ENCODE measurements at regions not wholly inside any gene's neighbourhood (a gene's known extent, or its start where the extent isn't known, plus 50 kb on each side); places are given as distances from the start of the nearest gene placed in this dataset.
"Not testable (repeated sequence)": the region's sequence is repeated elsewhere in the genome, so short reads cannot be mapped to it uniquely, and the experiment has no call there.

GRCh38 chr3:135636596-135636995 lies 328.9 kb upstream of the PPP2R3A start:
- DNase-seq (ENCODE audit: low read depth in 3 of 3) = no peak

GRCh38 chr3:135637013-135637412 lies 328.5 kb upstream of the PPP2R3A start:
- no peak for DNase-seq (ENCODE audit: low read depth in 3 of 3)

DNA sequence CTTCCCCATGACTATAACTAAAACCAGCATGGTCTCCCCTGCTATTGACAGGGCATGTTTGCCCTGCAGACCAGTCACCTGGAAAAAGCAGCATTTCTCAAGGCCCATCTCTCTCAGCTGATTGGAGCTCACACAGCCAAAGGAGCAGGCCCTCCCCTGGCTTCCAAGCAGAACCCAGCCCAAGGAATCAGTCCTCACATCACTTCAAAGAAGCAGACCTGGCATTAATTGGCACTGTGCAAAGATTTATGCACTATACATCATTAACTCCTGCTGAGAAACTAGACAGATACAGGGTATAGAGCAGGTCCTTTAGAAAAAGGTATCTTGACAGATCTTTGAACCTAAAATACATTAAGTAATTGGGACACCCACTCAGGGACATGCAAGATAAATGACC lies 323.8 kb upstream of the PPP2R3A start:
- no peak for DNase-seq (ENCODE audit: low read depth in 3 of 3)

GRCh38 chr3:135645541-135645940 lies 320.0 kb upstream of the PPP2R3A start:
- DNase-seq (ENCODE audit: low read depth in 3 of 3) = no peak

GRCh38 chr3:135646873-135647272 lies 318.7 kb upstream of the PPP2R3A start:
- no peak for DNase-seq (ENCODE audit: low read depth in 3 of 3)

DNA sequence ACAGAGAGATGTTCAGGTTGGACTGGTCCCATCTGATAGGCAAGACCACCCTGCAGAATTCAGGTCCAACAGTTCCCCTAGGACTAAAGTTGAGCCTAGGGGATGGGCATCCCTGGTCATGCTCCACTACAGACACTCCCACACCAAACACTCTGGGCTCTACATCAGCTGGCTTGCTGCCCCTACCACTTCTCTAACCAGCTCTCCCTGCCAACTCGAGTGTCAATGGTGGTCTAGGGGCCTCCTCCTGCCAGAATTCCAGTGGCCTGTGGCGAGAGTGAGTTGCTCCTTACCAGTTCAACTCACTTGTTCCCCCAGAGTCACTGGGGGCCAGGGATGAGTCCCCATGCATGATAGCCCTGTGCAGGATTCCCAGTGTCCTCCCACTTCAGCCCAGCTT lies 316.2 kb upstream of the PPP2R3A start:
- no peak for DNase-seq (ENCODE audit: low read depth in 3 of 3)

DNA sequence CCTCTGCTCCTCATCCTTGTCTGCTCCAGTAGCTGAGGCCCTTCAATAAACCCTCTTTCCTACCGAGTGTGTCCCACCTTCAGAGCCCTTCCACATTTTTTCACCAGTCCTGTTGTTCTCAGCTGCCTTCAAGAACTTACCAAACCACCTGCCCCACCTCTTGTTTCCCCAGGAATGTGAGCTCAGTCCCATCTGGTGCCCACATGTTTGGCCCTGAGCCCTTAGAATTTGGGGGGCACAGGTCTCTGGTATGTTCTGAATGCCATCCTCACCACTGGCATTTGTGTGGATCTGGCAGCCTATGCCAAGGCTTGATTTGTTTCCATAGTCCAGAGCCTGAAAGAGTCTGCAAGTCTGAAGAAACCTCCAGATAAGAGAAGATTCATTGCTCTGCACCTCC lies 315.2 kb upstream of the PPP2R3A start:
- no peak for DNase-seq (ENCODE audit: low read depth in 3 of 3)

DNA sequence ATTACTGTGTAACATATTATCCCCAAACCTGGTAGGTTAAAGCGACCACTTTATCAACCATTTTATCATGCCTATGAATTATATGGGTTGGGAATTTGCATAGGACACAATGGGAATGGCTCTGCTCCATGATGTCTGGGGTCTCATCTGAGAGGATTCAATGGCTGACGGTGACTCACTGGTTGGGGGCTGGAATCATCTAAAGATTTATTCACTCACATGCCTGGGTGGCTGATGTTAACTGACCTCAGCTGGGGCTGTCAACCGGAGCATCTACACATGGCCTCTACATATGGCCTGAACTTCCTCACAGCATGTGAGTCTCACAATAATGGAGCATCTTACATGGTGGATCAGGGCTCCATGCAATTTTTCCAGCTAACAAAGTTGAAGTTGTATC lies 313.1 kb upstream of the PPP2R3A start:
- DNase-seq (ENCODE audit: low read depth in 3 of 3) = no peak

DNA sequence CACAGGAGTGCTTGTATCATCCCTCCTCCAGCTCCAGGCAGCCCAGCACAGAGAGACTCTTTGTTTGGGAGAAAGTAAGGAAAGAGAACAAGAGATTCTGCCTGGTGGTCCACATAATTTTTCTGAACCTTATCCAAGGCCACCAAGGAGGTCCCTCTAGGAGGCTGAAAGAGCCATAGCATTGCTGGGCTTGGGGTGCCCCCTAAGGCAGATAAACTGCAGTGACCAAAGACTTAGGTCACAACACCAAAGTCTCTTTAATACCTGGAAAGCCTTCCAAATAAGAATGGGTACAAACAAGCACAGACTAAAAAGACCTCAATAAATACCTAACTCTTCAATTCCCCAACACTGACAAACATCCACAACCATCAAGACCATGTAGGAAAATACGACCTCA lies 310.2 kb upstream of the PPP2R3A start:
- no peak for DNase-seq (ENCODE audit: low read depth in 3 of 3)

DNA sequence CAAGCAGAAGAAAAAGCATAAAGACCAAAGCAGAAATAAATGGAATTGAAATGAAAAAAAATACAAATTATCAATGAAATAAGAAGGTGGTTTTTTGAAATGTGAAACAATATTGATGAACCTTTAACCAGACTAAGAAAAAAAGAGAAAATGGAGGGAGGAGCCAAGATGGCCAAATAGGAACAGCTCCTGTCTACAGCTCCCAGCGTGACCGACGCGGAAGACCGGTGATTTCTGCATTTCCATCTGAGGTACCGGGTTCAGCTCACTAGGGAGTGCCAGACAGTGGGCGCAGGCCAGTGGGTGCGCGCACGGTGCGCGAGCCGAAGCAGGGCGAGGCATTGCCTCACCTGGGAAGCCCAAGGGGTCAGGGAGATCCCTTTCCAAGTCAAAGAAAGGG lies 307.1 kb upstream of the PPP2R3A start:
- not testable (repeated sequence) for DNase-seq (ENCODE audit: low read depth in 3 of 3)

DNA sequence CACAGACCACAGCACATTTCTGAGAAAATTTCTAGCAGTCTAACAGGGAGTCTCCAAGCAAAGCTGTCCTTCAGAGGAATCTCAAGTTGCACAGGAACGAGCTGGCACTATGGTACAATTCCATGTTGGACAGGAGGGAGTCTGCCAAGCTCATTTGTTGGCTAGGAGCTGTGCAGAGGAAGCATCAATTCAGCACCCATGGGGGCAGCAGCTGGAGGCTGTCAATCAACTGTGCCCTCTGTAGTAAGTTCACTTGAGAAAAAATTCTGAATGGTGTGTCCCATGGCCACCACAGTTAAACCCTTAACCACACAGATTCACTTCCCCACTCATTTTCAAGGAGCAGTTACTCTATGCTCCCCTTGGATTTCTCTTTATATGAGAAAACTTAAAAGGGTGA lies 298.5 kb upstream of the PPP2R3A start:
- DNase-seq (ENCODE audit: low read depth in 3 of 3) = no peak

GRCh38 chr3:135674508-135674907 lies 291.0 kb upstream of the PPP2R3A start:
- no peak for DNase-seq (ENCODE audit: low read depth in 3 of 3)

- DNase-seq (ENCODE audit: low read depth in 3 of 3) = no peak
These were observed 287.1 kb upstream of the PPP2R3A start for GRCh38 chr3:135678386-135678785.

DNA sequence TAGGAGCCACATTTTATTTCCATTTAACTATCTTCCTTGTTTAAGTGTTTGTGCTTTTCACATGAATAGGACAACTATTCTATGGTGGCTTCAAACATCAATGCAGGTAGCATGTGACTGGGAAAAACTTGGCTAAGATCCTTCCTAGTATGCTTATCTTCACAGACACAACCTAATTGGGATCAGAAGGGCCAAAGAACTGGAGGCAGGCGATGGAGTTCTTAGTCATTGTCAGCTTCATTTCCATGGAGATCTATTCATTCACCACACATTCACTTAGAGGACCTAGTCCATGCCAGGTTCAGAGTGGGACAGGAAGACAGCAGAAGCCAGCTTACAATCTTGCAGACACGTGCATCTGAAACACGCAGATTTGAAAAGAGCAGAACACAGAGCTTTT lies 277.5 kb upstream of the PPP2R3A start:
- no peak for DNase-seq (ENCODE audit: low read depth in 3 of 3)

DNA sequence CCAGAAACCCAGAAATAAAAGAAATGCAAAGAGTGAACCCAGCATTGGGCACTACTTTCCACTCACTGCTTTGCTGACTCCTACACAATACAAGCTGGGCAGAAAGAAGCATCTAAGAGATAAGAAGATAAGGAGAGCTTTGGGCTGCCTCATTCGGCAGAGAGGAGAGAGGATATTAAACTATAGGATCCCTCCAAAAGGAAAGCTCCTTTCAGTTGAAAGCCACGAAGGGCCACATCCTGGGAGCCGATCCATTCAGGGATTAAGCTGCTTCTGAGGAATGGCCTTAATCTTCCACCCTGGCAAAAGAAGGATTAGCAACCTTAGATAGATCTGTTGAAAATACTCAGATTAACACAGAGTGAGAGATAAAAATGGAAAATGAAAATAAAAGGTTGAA lies 274.9 kb upstream of the PPP2R3A start:
- DNase-seq (ENCODE audit: low read depth in 3 of 3) = no peak

GRCh38 chr3:135691240-135691639 lies 274.3 kb upstream of the PPP2R3A start:
- DNase-seq (ENCODE audit: low read depth in 3 of 3) = no peak

DNA sequence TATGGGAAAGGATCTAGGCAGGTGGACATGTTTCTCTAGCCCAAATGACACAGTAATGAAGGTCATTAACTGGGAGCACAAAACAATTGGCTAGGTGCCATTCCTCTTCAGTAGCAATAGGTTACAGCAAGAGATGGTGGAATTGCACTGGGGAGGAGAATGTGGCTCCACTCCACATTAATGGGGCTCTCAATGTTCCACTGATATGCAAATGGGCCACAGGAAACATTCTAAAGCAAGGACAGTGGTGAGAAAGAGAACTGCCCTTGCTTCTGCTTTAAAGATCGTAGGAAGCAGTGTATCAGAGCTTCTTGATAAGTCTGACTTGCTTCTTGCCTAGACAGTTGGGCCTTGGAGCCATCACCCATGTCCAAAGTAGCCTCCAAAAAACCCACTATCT lies 271.4 kb upstream of the PPP2R3A start:
- no peak for DNase-seq (ENCODE audit: low read depth in 3 of 3)

DNA sequence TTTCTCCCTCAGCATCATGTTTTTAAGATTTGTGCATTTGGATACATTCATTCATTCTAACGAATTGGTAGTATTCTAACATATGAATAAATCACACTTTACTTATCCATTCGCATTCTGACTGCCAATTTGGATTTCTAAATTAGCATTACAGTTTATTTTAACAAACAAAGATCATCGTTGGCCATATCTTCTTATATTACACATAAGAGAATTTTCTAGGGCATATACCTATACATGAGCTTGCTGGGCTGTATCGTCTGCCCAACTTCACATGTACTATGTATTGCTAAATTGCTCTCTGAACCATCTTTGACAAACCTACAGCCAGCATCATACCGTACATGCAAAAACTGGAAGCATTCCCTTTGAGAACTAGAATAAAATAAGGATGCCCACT lies 265.8 kb upstream of the PPP2R3A start:
- DNase-seq (ENCODE audit: low read depth in 3 of 3) = no peak

DNA sequence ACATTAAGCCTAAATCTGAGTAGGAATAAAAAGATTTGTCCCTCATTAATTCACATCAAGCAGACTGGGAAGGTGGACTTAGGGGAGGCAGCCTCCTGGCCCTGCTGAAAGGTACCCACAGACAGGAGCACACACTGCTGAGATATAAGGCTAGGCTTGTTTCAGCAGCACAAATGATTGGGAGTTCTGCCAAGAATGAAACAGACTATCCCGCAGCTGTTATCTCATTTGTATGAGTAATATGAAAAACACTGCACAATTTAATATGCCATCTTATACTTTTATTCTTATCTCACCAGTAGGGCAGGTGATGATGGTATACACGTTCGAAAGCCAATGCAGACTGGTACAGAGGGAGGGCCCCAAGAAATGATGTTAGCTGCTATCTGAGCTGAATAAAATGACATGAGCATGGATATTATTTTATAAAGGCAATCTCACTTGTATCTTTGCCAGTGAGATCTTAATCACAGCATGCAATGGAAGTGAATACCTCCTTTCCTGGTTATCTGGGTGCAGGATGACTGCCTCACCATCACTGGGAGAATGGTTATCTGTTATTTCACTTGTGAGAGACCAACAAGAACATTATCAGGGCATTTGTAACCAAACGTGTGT lies 258.7 kb upstream of the PPP2R3A start:
- DNase-seq (ENCODE audit: low read depth in 3 of 3) = no peak

- no peak for DNase-seq (ENCODE audit: low read depth in 3 of 3)
These were observed 246.1 kb upstream of the PPP2R3A start for GRCh38 chr3:135719449-135719848.

GRCh38 chr3:135728007-135728721 lies 237.4 kb upstream of the PPP2R3A start:
- DNase-seq (ENCODE audit: low read depth in 3 of 3) = no peak

DNA sequence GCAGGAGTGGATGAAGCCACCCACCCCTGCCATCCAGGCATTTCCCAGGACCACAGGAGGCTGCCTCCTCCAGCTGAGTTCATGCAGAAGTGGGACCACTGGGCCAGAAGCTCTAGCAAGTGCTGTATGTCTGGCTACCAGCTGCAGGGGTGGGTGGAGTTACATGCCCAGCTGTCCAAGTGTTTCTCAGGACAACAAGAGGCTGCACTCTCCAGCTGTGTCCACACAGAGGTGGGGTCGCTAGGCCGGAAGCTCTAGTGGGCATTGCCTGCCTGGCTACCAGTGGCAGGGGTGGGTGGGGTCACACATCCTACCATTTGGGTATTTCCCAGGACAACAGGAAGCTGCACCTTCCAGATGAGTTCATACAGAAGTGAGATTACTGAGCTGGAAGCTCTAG lies 234.0 kb upstream of the PPP2R3A start:
- no peak for DNase-seq (ENCODE audit: low read depth in 3 of 3)

- no peak for DNase-seq (ENCODE audit: low read depth in 3 of 3)
These were observed 228.8 kb upstream of the PPP2R3A start for GRCh38 chr3:135736740-135737139.

DNA sequence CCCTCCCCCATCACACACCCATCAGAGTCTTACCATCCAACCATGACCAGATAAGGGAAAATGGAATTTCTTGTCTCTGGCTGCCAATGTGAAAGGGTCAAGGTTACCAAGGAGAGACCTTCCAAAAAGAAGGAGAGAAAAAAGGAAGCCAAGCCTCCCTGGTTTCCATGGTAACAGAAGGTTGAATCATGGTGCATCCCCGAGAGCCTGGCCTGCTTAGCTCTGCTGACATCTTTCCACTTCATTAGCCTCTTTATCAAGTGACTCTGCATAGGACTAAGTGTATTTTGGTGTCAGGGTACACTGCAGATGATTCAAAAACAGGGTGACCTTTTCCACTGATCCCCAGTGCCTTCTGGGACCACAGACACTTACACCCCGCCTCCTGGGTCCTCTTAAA lies 225.7 kb upstream of the PPP2R3A start:
- DNase-seq (ENCODE audit: low read depth in 3 of 3) = no peak
